ENCODE measurements at regions not wholly inside any gene's neighbourhood (a gene's known extent, or its start where the extent isn't known, plus 50 kb on each side); places are given as distances from the start of the nearest gene placed in this dataset.

GRCh38 chr7:138245216-138245615, 169.0 kb downstream of the AKR1D1 start:
- peaks cover 0 to 10% of the 10 kb centered on the region in 2 donors for H3K9me3 ChIP-seq
- DNase-seq (ENCODE audit: low spot score): no peak

DNA sequence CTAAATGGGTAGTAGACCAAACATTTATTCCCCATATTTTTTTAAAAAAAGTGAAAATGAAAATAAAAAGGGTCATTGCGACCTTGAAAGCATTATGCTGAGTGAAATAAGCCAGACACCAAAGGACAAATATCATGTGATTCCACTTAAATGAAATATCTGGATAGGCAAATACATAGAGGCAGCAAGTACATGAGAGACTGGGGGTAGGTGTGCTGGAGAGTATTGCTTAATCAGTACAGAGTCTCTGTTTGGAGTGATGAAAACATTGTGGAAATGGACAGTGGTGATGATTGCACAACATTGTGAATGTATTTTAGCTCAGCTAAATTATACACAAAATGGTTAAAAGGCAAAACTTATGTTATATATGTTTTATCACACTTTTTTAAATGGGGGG, 169.4 kb downstream of the AKR1D1 start:
- TF ChIP-seq CTCF (IDR thresholded peaks at IDR 0.05): no peak
- H3K27me3 ChIP-seq: no peaks in the 10 kb centered on the region
- DNase-seq (ENCODE audit: low spot score): no peak
- H3K4me1 ChIP-seq: no peaks in the 10 kb centered on the region
- H3K36me3 ChIP-seq: no peaks in the 10 kb centered on the region
- no peak overlapping the region for H3K4me3 ChIP-seq
- peaks cover 0 to 10% of the 10 kb centered on the region in 2 donors for H3K9me3 ChIP-seq
- H3K27ac ChIP-seq: no peak overlapping the region

More at GRCh38 chr7:138245216-138245615, 169.0 kb downstream of the AKR1D1 start:
- TF ChIP-seq CTCF (IDR thresholded peaks at IDR 0.05): no peak
- Histone ChIP-seq H3K4me3 (no peak overlapping the region), H3K36me3 (no peaks in the 10 kb centered on the region), H3K27me3 (no peaks in the 10 kb centered on the region), H3K27ac (no peak overlapping the region), H3K4me1 (no peaks in the 10 kb centered on the region)

DNA sequence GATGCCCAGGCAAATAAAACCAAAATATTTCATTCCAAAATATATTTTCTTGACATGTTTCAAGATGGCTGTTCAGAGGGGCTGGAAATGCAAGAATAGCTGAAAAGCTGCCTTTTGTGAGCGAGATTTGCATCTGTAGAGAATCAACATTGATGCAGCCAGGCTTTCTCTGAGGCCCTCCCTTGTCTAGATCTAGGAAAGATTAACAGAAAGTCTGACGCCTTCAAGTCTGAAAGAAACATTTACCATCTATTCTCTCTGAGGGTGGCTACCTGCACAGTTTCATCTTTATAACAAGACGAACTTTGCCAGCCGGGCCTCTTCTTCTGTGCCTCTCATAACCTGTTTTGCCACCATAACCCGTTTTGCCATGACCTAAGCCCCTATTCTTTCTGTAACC, 170.2 kb downstream of the AKR1D1 start:
- no peaks in the 10 kb centered on the region for H3K27me3 ChIP-seq
- H3K36me3 ChIP-seq: no peaks in the 10 kb centered on the region
- no peak for TF ChIP-seq CTCF (IDR thresholded peaks at IDR 0.05)
- no peaks in the 10 kb centered on the region for H3K4me1 ChIP-seq
- H3K27ac ChIP-seq: no peak overlapping the region
- DNase-seq (ENCODE audit: low spot score): no peak
- peaks cover 0 to 10% of the 10 kb centered on the region in 2 donors for H3K9me3 ChIP-seq
- no peak overlapping the region for H3K4me3 ChIP-seq

GRCh38 chr7:138247081-138247480, 170.8 kb downstream of the AKR1D1 start:
- H3K4me3 ChIP-seq: no peak overlapping the region
- H3K36me3 ChIP-seq: no peaks in the 10 kb centered on the region
- TF ChIP-seq CTCF (IDR thresholded peaks at IDR 0.05): no peak
- H3K27ac ChIP-seq: no peak overlapping the region
- H3K4me1 ChIP-seq: no peaks in the 10 kb centered on the region
- no peak for DNase-seq (ENCODE audit: low spot score)
- H3K9me3 ChIP-seq: peaks cover 0 to 10% of the 10 kb centered on the region in 2 donors
- H3K27me3 ChIP-seq: no peaks in the 10 kb centered on the region

- no peak for TF ChIP-seq CTCF (IDR thresholded peaks at IDR 0.05)
- Histone ChIP-seq H3K4me3 (no peak overlapping the region), H3K4me1 (no peaks in the 10 kb centered on the region), H3K27me3 (no peaks in the 10 kb centered on the region), H3K36me3 (no peaks in the 10 kb centered on the region), H3K9me3 (peaks cover 0 to 10% of the 10 kb centered on the region in 2 donors), H3K27ac (no peak overlapping the region)
- no peak for DNase-seq (ENCODE audit: low spot score)
Observed at GRCh38 chr7:138247568-138248333, 171.5 kb downstream of the AKR1D1 start.

DNA sequence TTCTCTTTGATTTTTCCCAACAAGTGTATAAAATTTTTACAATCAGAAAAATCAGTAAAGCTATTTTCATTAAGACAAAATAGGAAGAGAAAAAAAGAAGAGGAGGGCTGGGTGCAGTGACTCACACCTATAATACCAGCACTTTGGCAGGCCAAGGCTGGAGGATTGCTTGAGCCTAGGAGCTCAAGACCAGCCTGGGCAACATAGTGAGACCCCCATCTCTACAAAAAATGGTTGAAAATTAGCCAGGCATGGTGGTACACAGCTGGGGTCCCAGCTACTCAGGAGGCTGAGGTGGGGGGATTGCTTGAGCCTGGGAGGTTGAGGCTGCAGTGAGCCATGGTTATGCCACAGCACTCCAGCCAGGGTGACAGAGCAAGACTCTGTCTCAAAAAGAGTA, 172.3 kb downstream of the AKR1D1 start:
- Histone ChIP-seq H3K27me3 (no peaks in the 10 kb centered on the region), H3K27ac (no peak overlapping the region), H3K36me3 (no peaks in the 10 kb centered on the region), H3K4me1 (peaks cover 0 to 4% of the 10 kb centered on the region in 2 donors), H3K4me3 (no peak overlapping the region), H3K9me3 (peaks cover 0 to 10% of the 10 kb centered on the region in 2 donors)
- TF ChIP-seq CTCF (IDR thresholded peaks at IDR 0.05): no peak
- DNase-seq (ENCODE audit: low spot score): no peak
